HEK293T (cell line): ENCODE measurements at regions not wholly inside any gene's neighbourhood (a gene's known extent, or its start where the extent isn't known, plus 50 kb on each side); places are given as distances from the start of the nearest gene placed in this dataset.

Experiments
- CTCF ChIA-PET: fragments of 350-600 bp; formaldehyde crosslinking; extraction: SDS; loops from one replicate; lab custom pipeline; 2021; ENCODE audit warnings: antibody characterized with exemption, inconsistent platforms; lab: Yijun Ruan, JAX
- POLR2A ChIA-PET: fragments of 350-600 bp; formaldehyde crosslinking; extraction: SDS; loops from one replicate; lab custom pipeline; 2020; ENCODE audit warnings: antibody characterized with exemption, inconsistent platforms; lab: Yijun Ruan, JAX
- DNase-seq: peaks from one replicate; pipeline ENCODE4 v3.0.0; 2012; ENCODE audit warnings: mixed read lengths; ENCODE audit errors: extremely low spot score
- ARNT ChIP-seq: fragments of 450-650 bp; IDR thresholded peaks from 2 replicates; pipeline ENCODE4 v1.6.1; 2017; ENCODE audit warnings: mild to moderate bottlenecking
- BHLHE40 ChIP-seq: fragments of 450-650 bp; IDR thresholded peaks from 2 replicates; pipeline ENCODE4 v1.6.1; 2016; ENCODE audit warnings: mild to moderate bottlenecking, moderate library complexity, borderline replicate concordance
- CTBP1 ChIP-seq: fragments of 450-650 bp; IDR thresholded peaks from 2 replicates; pipeline ENCODE4 v1.6.1; 2016; ENCODE audit warnings: borderline replicate concordance
- ELF4 ChIP-seq: fragments of 450-650 bp; IDR thresholded peaks from 2 replicates; pipeline ENCODE4 v1.6.1; 2017; ENCODE audit warnings: antibody characterized with exemption
- FOXA1 ChIP-seq: fragments of 450-650 bp; IDR thresholded peaks from 2 replicates; pipeline ENCODE4 v1.6.1; 2016; ENCODE audit warnings: mild to moderate bottlenecking
- FOXK2 ChIP-seq: fragments of 450-650 bp; IDR thresholded peaks from 2 replicates; pipeline ENCODE4 v1.6.1; 2016; ENCODE audit warnings: mild to moderate bottlenecking
- FOXM1 ChIP-seq: fragments of 450-650 bp; IDR thresholded peaks from 2 replicates; pipeline ENCODE4 v1.6.1; 2017; ENCODE audit warnings: mild to moderate bottlenecking, borderline replicate concordance
- HDGF ChIP-seq: fragments of 450-650 bp; IDR thresholded peaks from 2 replicates; pipeline ENCODE4 v1.6.1; 2017; ENCODE audit warnings: antibody characterized with exemption, borderline replicate concordance
- L3MBTL2 ChIP-seq: fragments of 450-650 bp; conservative IDR thresholded peaks from 2 replicates; pipeline ENCODE4 v1.6.1; 2016; ENCODE audit warnings: mild to moderate bottlenecking
- LEF1 ChIP-seq: fragments of 450-650 bp; IDR thresholded peaks from 2 replicates; pipeline ENCODE4 v1.6.1; 2017; ENCODE audit warnings: mild to moderate bottlenecking, borderline replicate concordance
- NFRKB ChIP-seq: fragments of 450-650 bp; IDR thresholded peaks from 2 replicates; pipeline ENCODE4 v1.6.1; 2016; ENCODE audit warnings: mild to moderate bottlenecking, moderate library complexity
- SP1 ChIP-seq: fragments of 450-650 bp; IDR thresholded peaks from 2 replicates; pipeline ENCODE4 v1.6.1; 2017
- SUZ12 ChIP-seq: fragments of 450-650 bp; IDR thresholded peaks from 2 replicates; pipeline ENCODE4 v1.6.1; 2016; ENCODE audit warnings: mild to moderate bottlenecking
- TARDBP ChIP-seq: fragments of 450-650 bp; IDR thresholded peaks from 2 replicates; pipeline ENCODE4 v1.6.1; 2016
- ZNF384 ChIP-seq: fragments of 450-650 bp; IDR thresholded peaks from 2 replicates; pipeline ENCODE4 v1.6.1; 2016
- TF ChIP-seq, protein P1 (sequence below): fragments of 450-650 bp; IDR thresholded peaks from 2 replicates; pipeline ENCODE4 v1.6.1; 2016

DNA sequence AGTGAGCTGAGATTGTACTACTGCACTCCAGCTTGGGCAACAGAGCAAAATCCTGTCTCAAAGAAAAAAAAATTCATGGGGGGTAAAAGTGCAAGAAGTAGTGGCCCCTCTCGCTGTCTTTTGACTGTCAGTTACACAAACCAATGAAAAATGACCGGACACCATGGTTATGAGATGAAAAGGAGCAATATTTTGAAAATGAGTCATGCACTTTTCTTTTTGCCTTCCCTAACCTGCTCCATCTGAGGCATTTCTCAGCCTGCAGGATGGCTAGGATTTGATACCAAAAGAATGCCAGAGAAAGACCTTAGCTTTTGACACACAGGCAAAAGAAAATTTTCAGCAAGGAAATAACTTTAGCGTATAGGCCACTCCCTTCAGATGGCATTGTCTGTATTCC is 181.7 kb upstream of the ARID1B start:
- CTCF ChIA-PET: no interaction called here
- TF ChIP-seq, protein P1, sequence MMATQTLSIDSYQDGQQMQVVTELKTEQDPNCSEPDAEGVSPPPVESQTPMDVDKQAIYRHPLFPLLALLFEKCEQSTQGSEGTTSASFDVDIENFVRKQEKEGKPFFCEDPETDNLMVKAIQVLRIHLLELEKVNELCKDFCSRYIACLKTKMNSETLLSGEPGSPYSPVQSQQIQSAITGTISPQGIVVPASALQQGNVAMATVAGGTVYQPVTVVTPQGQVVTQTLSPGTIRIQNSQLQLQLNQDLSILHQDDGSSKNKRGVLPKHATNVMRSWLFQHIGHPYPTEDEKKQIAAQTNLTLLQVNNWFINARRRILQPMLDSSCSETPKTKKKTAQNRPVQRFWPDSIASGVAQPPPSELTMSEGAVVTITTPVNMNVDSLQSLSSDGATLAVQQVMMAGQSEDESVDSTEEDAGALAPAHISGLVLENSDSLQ: no peak
- TF ChIP-seq LEF1: no peak
- TF ChIP-seq SP1: no peak
- TF ChIP-seq ARNT: no peak
- no peak for TF ChIP-seq FOXK2
- no peak for TF ChIP-seq SUZ12
- TF ChIP-seq ELF4: no peak
- no peak for TF ChIP-seq TARDBP
- no peak for TF ChIP-seq L3MBTL2
- TF ChIP-seq FOXM1: no peak
- no peak for TF ChIP-seq BHLHE40
- no peak for TF ChIP-seq ZNF384
- TF ChIP-seq FOXA1: no peak
- no peak for DNase-seq
- POLR2A ChIA-PET: no interaction called here

- POLR2A ChIA-PET: no interaction called here
- CTCF ChIA-PET: no interaction called here
- TF ChIP-seq ZNF384 (no peak), HDGF (no peak), ELF4 (no peak)
- TF ChIP-seq, protein P1: no peak
- DNase-seq: no peak
These were observed 183.3 kb upstream of the ARID1B start for GRCh38 chr6:156593893-156594292.

GRCh38 chr6:156593127-156593526 is 184.1 kb upstream of the ARID1B start:
- ChIA-PET POLR2A (no interaction called here), CTCF (no interaction called here)
- TF ChIP-seq FOXA1: no peak
- TF ChIP-seq LEF1: no peak
- TF ChIP-seq FOXM1: no peak
- TF ChIP-seq ARNT: no peak
- no peak for TF ChIP-seq TARDBP
- no peak for TF ChIP-seq BHLHE40
- no peak for TF ChIP-seq ELF4
- TF ChIP-seq SP1: no peak
- no peak for TF ChIP-seq SUZ12
- no peak for TF ChIP-seq CTBP1
- TF ChIP-seq, protein P1: no peak
- no peak for TF ChIP-seq FOXK2
- no peak for TF ChIP-seq L3MBTL2
- no peak for TF ChIP-seq NFRKB
- TF ChIP-seq HDGF: no peak
- no peak for TF ChIP-seq ZNF384
- no peak for DNase-seq

DNA sequence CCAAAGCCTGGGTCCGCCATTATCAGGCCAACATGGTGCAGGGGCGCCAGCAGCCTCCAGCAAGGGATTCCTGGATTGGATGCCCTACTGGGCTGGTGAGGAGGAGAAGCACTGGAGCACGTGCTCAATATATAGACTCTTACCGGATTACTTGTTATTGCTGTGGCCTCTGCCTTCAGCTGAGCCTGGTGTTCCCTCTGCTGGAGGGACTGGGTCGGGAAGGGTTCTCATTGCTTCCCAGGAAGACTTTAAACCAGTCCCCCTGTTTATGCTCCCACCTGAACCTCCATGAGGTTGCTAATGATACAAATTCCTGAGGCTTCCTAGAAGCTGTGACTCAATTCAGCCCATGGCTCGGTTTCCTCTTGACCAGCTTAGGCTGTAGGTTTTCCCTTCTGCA is 186.7 kb upstream of the ARID1B start:
- ChIA-PET CTCF (no interaction called here), POLR2A (no interaction called here)
- no peak for TF ChIP-seq ELF4
- no peak for TF ChIP-seq SP1
- no peak for TF ChIP-seq FOXM1
- no peak for TF ChIP-seq FOXA1
- TF ChIP-seq ZNF384: no peak
- no peak for TF ChIP-seq LEF1
- no peak for TF ChIP-seq TARDBP
- TF ChIP-seq SUZ12: no peak
- TF ChIP-seq, protein P1: no peak
- TF ChIP-seq NFRKB: no peak
- no peak for TF ChIP-seq BHLHE40
- TF ChIP-seq FOXK2: no peak
- no peak for TF ChIP-seq L3MBTL2
- no peak for TF ChIP-seq CTBP1
- TF ChIP-seq ARNT: no peak
- TF ChIP-seq HDGF: no peak
- no peak for DNase-seq

DNA sequence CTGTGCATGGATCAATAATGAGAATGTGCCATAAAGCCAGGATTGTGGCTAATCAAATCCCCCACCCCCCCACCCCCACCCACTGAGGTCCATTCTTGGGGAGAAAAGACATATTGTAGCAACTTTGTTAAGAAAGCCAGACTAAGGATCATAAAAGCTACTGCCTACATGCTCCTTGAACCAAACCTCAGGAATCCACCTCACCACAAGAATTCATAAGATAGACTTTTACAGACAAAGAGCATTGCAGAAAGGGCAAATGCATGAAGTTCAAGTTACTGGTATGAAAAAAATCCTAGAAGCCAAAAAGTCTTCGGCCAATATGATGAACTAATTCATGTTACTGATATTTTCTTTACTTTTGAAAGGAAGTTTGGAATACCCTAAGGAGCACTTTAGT is 187.9 kb upstream of the ARID1B start:
- TF ChIP-seq LEF1: no peak
- TF ChIP-seq FOXA1: no peak
- TF ChIP-seq ZNF384: no peak
- ChIA-PET POLR2A (no interaction called here), CTCF (interaction anchor here (0.7 kb wide), 1 partner anchor 11 kb away, joined by 3 read pairs; no protein-coding TSS in a partner anchor)
- no peak for DNase-seq

DNA sequence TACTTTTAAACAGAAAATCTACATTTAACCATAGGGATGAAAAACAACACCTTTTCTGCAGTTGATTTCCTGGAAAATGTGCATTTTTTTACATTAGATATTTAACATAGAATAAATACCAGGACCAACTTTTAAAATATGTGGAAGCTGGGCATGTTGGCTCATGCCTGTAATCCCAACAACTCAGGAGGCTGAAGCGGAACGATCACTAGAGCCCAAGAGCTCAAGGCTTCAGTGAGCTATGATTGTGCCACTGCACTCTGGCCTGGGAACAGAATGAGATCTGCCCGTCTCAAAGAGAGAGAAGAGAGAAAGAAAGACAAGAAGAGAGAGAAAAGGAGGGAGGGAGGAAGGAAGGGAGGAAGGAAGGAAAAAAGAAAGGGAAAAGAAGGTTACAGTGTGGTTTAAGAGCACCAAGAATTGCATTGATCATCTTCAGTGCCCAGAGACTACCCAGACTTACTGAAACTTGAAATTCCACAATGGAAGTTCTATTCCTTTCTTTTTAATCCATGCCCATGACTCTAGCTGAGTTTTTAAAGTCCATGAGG is 189.4 kb upstream of the ARID1B start:
- DNase-seq: no peak
- POLR2A ChIA-PET: no interaction called here
- TF ChIP-seq SP1 (no peak), TARDBP (no peak), ZNF384 (no peak)
- CTCF ChIA-PET: no interaction called here
